A549 (cell line): ENCODE measurements at regions not wholly inside any gene's neighbourhood (a gene's known extent, or its start where the extent isn't known, plus 50 kb on each side); places are given as distances from the start of the nearest gene placed in this dataset.

ENCODE experiments used
- CBX8 ChIP-seq: fragments of 200-600 bp; sonication (generic); IDR thresholded peaks from 2 replicates; pipeline ENCODE4 v1.6.1; 2016
- FOSB ChIP-seq: fragments of 250-450 bp; sonication (Bioruptor Pico); IDR thresholded peaks from 2 replicates; pipeline ENCODE4 v1.5.0; 2020; ENCODE audit warnings: mild to moderate bottlenecking, moderate library complexity
- FOSL2 ChIP-seq, 2 experiments: fragments of 450-650 bp in 1 of 2; fragments of >200 bp in 1 of 2; sonication (Bioruptor Twin) in 1 of 2; formaldehyde crosslinking; IDR thresholded peaks; 2 replicates each; pipeline versions ENCODE4 v1.5.0 to v1.6.1; 2016 to 2020; ENCODE audit warnings: mild to moderate bottlenecking in 1 of 2, moderate library complexity in 1 of 2
- HOXA7 ChIP-seq: fragments of 250-450 bp; sonication (Bioruptor Pico); IDR thresholded peaks from 2 replicates; pipeline ENCODE4 v1.5.0; 2020; ENCODE audit warnings: mild to moderate bottlenecking, moderate library complexity
- JUNB ChIP-seq: fragments of >200 bp; sonication (Bioruptor Twin); formaldehyde crosslinking; IDR thresholded peaks from 2 replicates; pipeline ENCODE4 v1.6.1; 2016
- PHF8 ChIP-seq: fragments of 200-600 bp; sonication (generic); IDR thresholded peaks from 2 replicates; pipeline ENCODE4 v1.6.1; 2016; ENCODE audit warnings: low read depth, mild to moderate bottlenecking, antibody characterized with exemption, moderate library complexity, borderline replicate concordance
- RAD21 ChIP-seq, 2 experiments: fragments of >200 bp in 1 of 2; sonication (Bioruptor Twin) in 1 of 2; formaldehyde crosslinking in 1 of 2; IDR thresholded peaks in 1 of 2; conservative IDR thresholded peaks in 1 of 2; 2 replicates in 1 of 2; 3 replicates in 1 of 2; pipeline ENCODE4 v1.6.1; 2012 to 2018; ENCODE audit warnings: inconsistent platforms in 1 of 2
- REST ChIP-seq: fragments of 200-600 bp; sonication (generic); IDR thresholded peaks from 2 replicates; pipeline ENCODE4 v1.6.1; 2016; ENCODE audit warnings: antibody characterized with exemption, mild to moderate bottlenecking, moderate library complexity
- SMC3 ChIP-seq: fragments of >200 bp; sonication (Bioruptor Twin); formaldehyde crosslinking; IDR thresholded peaks from 3 replicates; pipeline ENCODE4 v1.6.1; 2018; ENCODE audit warnings: inconsistent platforms
- ZFP36 ChIP-seq: fragments of 450-650 bp; IDR thresholded peaks from 2 replicates; pipeline ENCODE4 v1.6.1; 2014; ENCODE audit warnings: borderline replicate concordance; ENCODE audit not compliant: partially characterized antibody
- TF ChIP-seq, protein P1 (sequence below): fragments of >200 bp; sonication (Bioruptor Twin); formaldehyde crosslinking; IDR thresholded peaks from 3 replicates; pipeline ENCODE4 v1.5.1; 2016

DNA sequence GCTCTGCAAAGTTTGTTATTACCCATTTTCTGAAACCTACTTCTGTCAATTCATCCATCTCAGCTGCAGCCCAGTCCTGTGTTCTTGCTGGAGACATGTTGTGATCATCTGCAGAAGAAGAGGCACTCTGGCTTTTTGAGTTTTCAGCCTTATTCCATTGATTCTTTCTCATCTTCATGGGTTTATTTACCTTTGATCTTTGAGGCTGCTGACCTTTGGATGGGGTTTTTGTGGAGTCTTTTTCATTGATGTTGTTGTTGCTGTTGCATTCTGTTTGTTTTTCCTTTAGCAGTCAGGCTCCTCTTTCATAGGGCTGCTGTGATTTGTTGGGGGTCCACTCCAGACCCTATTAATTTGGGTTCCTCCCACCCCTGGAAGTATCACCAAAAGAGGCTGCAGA, 164.3 kb downstream of the FCRL5 start:
- TF ChIP-seq, protein P1, sequence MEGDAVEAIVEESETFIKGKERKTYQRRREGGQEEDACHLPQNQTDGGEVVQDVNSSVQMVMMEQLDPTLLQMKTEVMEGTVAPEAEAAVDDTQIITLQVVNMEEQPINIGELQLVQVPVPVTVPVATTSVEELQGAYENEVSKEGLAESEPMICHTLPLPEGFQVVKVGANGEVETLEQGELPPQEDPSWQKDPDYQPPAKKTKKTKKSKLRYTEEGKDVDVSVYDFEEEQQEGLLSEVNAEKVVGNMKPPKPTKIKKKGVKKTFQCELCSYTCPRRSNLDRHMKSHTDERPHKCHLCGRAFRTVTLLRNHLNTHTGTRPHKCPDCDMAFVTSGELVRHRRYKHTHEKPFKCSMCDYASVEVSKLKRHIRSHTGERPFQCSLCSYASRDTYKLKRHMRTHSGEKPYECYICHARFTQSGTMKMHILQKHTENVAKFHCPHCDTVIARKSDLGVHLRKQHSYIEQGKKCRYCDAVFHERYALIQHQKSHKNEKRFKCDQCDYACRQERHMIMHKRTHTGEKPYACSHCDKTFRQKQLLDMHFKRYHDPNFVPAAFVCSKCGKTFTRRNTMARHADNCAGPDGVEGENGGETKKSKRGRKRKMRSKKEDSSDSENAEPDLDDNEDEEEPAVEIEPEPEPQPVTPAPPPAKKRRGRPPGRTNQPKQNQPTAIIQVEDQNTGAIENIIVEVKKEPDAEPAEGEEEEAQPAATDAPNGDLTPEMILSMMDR: no peak
- TF ChIP-seq PHF8 (no peak), ZFP36 (no peak), JUNB (no peak), REST (no peak), HOXA7 (no peak), RAD21 (conservative IDR thresholded peaks at IDR 0.05 in 1 of 2, IDR thresholded peaks at IDR 0.05 in 1 of 2) (no peak), FOSL2 (IDR thresholded peaks at IDR 0.05) (no peak), FOSL2 (CRISPR knock-in tag; IDR thresholded peaks at IDR 0.05) (no peak), SMC3 (no peak), CBX8 (no peak), FOSB (no peak)
